ENCODE measurements at regions not wholly inside any gene's neighbourhood (a gene's known extent, or its start where the extent isn't known, plus 50 kb on each side); places are given as distances from the start of the nearest gene placed in this dataset.
"Not testable (repeated sequence)": the region's sequence is repeated elsewhere in the genome, so short reads cannot be mapped to it uniquely, and the experiment has no call there.

- TF ChIP-seq POLR2A (IDR thresholded peaks at IDR 0.05; ENCODE audit: extremely low read depth, insufficient read length), result no peak
- no peak for TF ChIP-seq CTCF (IDR thresholded peaks at IDR 0.05; ENCODE audit: low read depth, low read length)
- TF ChIP-seq MYC (IDR thresholded peaks at IDR 0.05; ENCODE audit: low read depth, low read length), result no peak
- TF ChIP-seq MAX (IDR thresholded peaks at IDR 0.05; ENCODE audit: low read depth, low read length), result no peak
- no peak overlapping the region for H3K4me3 ChIP-seq (ENCODE audit: low read depth, low read length)
- DNase-seq (ENCODE audit: low read depth), result no peak
These were observed 54.2 kb upstream of the RABGAP1L start for GRCh38 chr1:174105086-174105485.

- DNase-seq (ENCODE audit: low read depth), result no peak
- H3K4me3 ChIP-seq (ENCODE audit: low read depth, low read length), result no peak overlapping the region
- TF ChIP-seq MAX (IDR thresholded peaks at IDR 0.05; ENCODE audit: low read depth, low read length), result no peak
- TF ChIP-seq CTCF (IDR thresholded peaks at IDR 0.05; ENCODE audit: low read depth, low read length), result no peak
- no peak for TF ChIP-seq MYC (IDR thresholded peaks at IDR 0.05; ENCODE audit: low read depth, low read length)
- TF ChIP-seq POLR2A (IDR thresholded peaks at IDR 0.05; ENCODE audit: extremely low read depth, insufficient read length), result no peak
These were observed 55.6 kb upstream of the RABGAP1L start for GRCh38 chr1:174103766-174104165.

- not testable (repeated sequence) for DNase-seq (ENCODE audit: low read depth); H3K4me3 ChIP-seq (ENCODE audit: low read depth, low read length)
These were observed 57.3 kb upstream of the RABGAP1L start for GRCh38 chr1:174101976-174102375.

- TF ChIP-seq MAX (IDR thresholded peaks at IDR 0.05; ENCODE audit: low read depth, low read length) (no peak), CTCF (IDR thresholded peaks at IDR 0.05; ENCODE audit: low read depth, low read length) (no peak), MYC (IDR thresholded peaks at IDR 0.05; ENCODE audit: low read depth, low read length) (no peak), POLR2A (IDR thresholded peaks at IDR 0.05; ENCODE audit: extremely low read depth, insufficient read length) (no peak)
- H3K4me3 ChIP-seq (ENCODE audit: low read depth, low read length), result no peak overlapping the region
- DNase-seq (ENCODE audit: low read depth), result no peak
These were observed 61.9 kb upstream of the RABGAP1L start for GRCh38 chr1:174097426-174097825.

- not testable (repeated sequence) for H3K4me3 ChIP-seq (ENCODE audit: low read depth, low read length)
- DNase-seq (ENCODE audit: low read depth), result peak; percentile 18
These were observed 65.5 kb upstream of the RABGAP1L start for GRCh38 chr1:174093789-174094188.

- no peak for DNase-seq (ENCODE audit: low read depth)
- no peak for TF ChIP-seq MAX (IDR thresholded peaks at IDR 0.05; ENCODE audit: low read depth, low read length)
- H3K4me3 ChIP-seq (ENCODE audit: low read depth, low read length), result no peak overlapping the region
These were observed 68.3 kb upstream of the RC3H1 start for GRCh38 chr1:174090471-174090870.

GRCh38 chr1:174080819-174081218 lies 58.7 kb upstream of the RC3H1 start:
- DNase-seq (ENCODE audit: low read depth), result no peak

More at GRCh38 chr1:174080819-174081218, 58.7 kb upstream of the RC3H1 start:
- no peak overlapping the region for H3K4me3 ChIP-seq (ENCODE audit: low read depth, low read length)
- no peak for TF ChIP-seq POLR2A (IDR thresholded peaks at IDR 0.05; ENCODE audit: extremely low read depth, insufficient read length)
- no peak for TF ChIP-seq MAX (IDR thresholded peaks at IDR 0.05; ENCODE audit: low read depth, low read length)
- no peak for TF ChIP-seq MYC (IDR thresholded peaks at IDR 0.05; ENCODE audit: low read depth, low read length)
- TF ChIP-seq CTCF (IDR thresholded peaks at IDR 0.05; ENCODE audit: low read depth, low read length), result no peak

Data from NB4 (cell line).